HL-60 (cell line): ENCODE measurements at regions not wholly inside any gene's neighbourhood (a gene's known extent, or its start where the extent isn't known, plus 50 kb on each side); places are given as distances from the start of the nearest gene placed in this dataset.

Source experiments
- DNase-seq, 2 experiments: peaks; one replicate each; pipeline ENCODE4 v3.0.0-alpha.2; 2010 to 2020; ENCODE audit warnings: low read depth in 1 of 2, low spot score in 1 of 2
- H3K27ac ChIP-seq: fragments of 250-450 bp; sonication (Bioruptor Pico); replicated peaks from 2 replicates; pipeline ENCODE4 v1.5.1; 2020; ENCODE audit warnings: mild to moderate bottlenecking, moderate library complexity
- H3K27me3 ChIP-seq: fragments of 250-450 bp; sonication (Bioruptor Pico); 2 replicates; pipeline ENCODE4 v1.5.1; 2021; ENCODE audit warnings: mild to moderate bottlenecking, moderate library complexity; ENCODE audit not compliant: insufficient read depth, poor library complexity, severe bottlenecking
- H3K4me3 ChIP-seq: replicated peaks from 2 replicates; pipeline ENCODE4 v1.5.1; 2011; ENCODE audit warnings: mild to moderate bottlenecking, control low read depth, low read length; ENCODE audit not compliant: insufficient read depth
- GABPA ChIP-seq: IDR thresholded peaks from 2 replicates; pipeline ENCODE4 v1.6.1; 2012; ENCODE audit warnings: low read depth
- POLR2AphosphoS5 ChIP-seq: IDR thresholded peaks from 2 replicates; pipeline ENCODE4 v1.6.1; 2012; ENCODE audit warnings: low read depth
- SPI1 ChIP-seq: IDR thresholded peaks from 2 replicates; pipeline ENCODE4 v1.6.1; 2012; ENCODE audit warnings: low read depth, mild to moderate bottlenecking, borderline replicate concordance
- TF ChIP-seq, protein P1 (sequence below): IDR thresholded peaks from one replicate; pipeline ENCODE4 v1.5.1; 2011; ENCODE audit warnings: low read length, control low read depth, inconsistent platforms; ENCODE audit not compliant: insufficient read depth
- TF ChIP-seq, protein P2 (sequence below): IDR thresholded peaks from 2 replicates; pipeline ENCODE4 v1.6.1; 2012; ENCODE audit warnings: low read depth; ENCODE audit not compliant: insufficient replicate concordance

DNA sequence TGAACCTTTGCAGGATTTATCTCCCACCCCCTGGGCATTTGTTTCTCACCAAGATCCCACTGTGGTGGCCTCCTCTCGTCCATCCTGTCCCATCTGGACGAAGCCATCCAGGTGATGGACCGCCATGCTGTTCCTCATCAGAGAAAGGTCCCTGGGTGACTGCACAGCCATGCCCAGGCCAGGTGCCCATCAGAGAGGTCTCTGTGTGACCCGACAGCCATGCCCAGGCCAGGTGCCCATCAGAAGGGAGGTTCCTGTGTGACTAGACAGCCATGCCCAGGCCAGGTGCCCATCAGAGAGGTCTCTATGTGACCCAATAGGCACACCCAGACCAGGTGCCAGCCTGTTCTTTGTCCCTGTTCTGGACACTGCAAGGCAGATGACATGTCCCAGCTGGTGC lies 360.9 kb upstream of the SALL3 start:
- DNase-seq = no peak
- H3K27me3 ChIP-seq = peaks cover 7% of the 10 kb centered on the region
- no peak overlapping the region for H3K4me3 ChIP-seq
- no peak overlapping the region for H3K27ac ChIP-seq
- TF ChIP-seq, protein P1, sequence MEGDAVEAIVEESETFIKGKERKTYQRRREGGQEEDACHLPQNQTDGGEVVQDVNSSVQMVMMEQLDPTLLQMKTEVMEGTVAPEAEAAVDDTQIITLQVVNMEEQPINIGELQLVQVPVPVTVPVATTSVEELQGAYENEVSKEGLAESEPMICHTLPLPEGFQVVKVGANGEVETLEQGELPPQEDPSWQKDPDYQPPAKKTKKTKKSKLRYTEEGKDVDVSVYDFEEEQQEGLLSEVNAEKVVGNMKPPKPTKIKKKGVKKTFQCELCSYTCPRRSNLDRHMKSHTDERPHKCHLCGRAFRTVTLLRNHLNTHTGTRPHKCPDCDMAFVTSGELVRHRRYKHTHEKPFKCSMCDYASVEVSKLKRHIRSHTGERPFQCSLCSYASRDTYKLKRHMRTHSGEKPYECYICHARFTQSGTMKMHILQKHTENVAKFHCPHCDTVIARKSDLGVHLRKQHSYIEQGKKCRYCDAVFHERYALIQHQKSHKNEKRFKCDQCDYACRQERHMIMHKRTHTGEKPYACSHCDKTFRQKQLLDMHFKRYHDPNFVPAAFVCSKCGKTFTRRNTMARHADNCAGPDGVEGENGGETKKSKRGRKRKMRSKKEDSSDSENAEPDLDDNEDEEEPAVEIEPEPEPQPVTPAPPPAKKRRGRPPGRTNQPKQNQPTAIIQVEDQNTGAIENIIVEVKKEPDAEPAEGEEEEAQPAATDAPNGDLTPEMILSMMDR = no peak
- TF ChIP-seq, protein P2, sequence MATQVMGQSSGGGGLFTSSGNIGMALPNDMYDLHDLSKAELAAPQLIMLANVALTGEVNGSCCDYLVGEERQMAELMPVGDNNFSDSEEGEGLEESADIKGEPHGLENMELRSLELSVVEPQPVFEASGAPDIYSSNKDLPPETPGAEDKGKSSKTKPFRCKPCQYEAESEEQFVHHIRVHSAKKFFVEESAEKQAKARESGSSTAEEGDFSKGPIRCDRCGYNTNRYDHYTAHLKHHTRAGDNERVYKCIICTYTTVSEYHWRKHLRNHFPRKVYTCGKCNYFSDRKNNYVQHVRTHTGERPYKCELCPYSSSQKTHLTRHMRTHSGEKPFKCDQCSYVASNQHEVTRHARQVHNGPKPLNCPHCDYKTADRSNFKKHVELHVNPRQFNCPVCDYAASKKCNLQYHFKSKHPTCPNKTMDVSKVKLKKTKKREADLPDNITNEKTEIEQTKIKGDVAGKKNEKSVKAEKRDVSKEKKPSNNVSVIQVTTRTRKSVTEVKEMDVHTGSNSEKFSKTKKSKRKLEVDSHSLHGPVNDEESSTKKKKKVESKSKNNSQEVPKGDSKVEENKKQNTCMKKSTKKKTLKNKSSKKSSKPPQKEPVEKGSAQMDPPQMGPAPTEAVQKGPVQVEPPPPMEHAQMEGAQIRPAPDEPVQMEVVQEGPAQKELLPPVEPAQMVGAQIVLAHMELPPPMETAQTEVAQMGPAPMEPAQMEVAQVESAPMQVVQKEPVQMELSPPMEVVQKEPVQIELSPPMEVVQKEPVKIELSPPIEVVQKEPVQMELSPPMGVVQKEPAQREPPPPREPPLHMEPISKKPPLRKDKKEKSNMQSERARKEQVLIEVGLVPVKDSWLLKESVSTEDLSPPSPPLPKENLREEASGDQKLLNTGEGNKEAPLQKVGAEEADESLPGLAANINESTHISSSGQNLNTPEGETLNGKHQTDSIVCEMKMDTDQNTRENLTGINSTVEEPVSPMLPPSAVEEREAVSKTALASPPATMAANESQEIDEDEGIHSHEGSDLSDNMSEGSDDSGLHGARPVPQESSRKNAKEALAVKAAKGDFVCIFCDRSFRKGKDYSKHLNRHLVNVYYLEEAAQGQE = no peak
- TF ChIP-seq POLR2AphosphoS5 = no peak
- no peak for TF ChIP-seq SPI1
- TF ChIP-seq GABPA = no peak

DNA sequence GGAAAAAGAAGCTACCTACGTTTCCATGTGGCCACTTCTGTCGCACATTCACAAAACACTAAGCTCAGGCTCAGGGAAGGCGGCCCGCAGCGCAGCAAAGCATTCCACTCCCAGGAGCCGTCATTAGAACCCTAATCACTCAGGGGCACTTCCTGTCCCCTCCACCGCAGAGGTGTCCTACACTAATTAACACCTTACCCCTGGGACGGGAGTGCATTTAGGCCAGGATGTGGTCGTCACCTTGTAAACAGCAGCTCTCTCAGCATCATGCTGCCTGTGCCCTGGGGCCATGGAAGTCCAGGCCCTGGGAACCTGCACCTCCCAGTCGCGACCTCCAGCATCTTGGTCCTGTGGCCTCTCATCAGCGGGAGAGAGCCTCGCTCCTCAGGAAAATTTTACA lies 359.8 kb upstream of the SALL3 start:
- H3K27me3 ChIP-seq = peaks cover 13% of the 10 kb centered on the region
- H3K27ac ChIP-seq = no peak overlapping the region
- H3K4me3 ChIP-seq = no peak overlapping the region
- no peak for DNase-seq
- TF ChIP-seq GABPA (no peak), SPI1 (no peak), POLR2AphosphoS5 (no peak)
- TF ChIP-seq, protein P2 = no peak
- TF ChIP-seq, protein P1 = no peak

DNA sequence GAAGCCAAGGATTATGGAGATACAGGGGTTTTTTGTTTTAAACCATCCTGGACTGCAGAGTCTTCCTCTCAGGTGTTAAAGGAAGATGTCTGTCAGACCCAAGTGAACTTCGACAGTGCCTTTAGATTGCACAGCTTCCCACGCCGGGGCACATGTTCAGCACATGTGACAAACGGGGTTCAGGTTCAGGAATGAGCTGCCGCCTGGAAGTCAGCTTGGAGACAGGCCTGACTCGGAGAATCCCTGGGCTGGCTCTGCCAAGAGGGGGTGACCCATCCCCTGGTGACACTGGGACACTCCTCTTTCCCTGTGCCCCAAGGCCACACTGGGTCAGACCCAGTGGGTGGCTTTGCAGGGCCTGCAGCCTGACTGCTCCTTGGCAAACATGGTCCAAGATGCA lies 359.3 kb upstream of the SALL3 start:
- no peak for DNase-seq
- Histone ChIP-seq H3K27ac (no peak overlapping the region), H3K4me3 (no peak overlapping the region), H3K27me3 (peaks cover 14% of the 10 kb centered on the region)
- TF ChIP-seq SPI1 (no peak), GABPA (no peak), POLR2AphosphoS5 (no peak)
- TF ChIP-seq, protein P2 = no peak
- TF ChIP-seq, protein P1 = no peak
